ENCODE measurements at regions not wholly inside any gene's neighbourhood (a gene's known extent, or its start where the extent isn't known, plus 50 kb on each side); places are given as distances from the start of the nearest gene placed in this dataset.

- Histone ChIP-seq H3K36me3 (ENCODE audit: control insufficient read depth in 4 of 4, insufficient read depth in 4 of 4, low read length in 4 of 4) (no peaks in the 10 kb centered on the region), H3K9ac (ENCODE audit: insufficient read depth in 1 of 2, low read length in 2 of 2) (no peak overlapping the region), H3K27me3 (ENCODE audit: control insufficient read depth in 3 of 3, insufficient read depth in 3 of 3, low read length in 2 of 3) (peaks cover 0 to 4% (median 0%) of the 10 kb centered on the region in 3 donors), H3K27ac (ENCODE audit: low read depth in 1 of 2, low read length in 1 of 2) (no peak overlapping the region), H3K4me3 (no peak overlapping the region), H3K4me1 (ENCODE audit: control insufficient read depth in 5 of 5, insufficient read depth in 5 of 5, low read length in 5 of 5) (peaks cover 0 to 16% (median 5%) of the 10 kb centered on the region in 5 donors), H3K9me3 (ENCODE audit: control insufficient read depth in 4 of 4, insufficient read depth in 3 of 4, low read length in 3 of 4) (no peaks in the 10 kb centered on the region)
- 89 to 90% methylated on average over 10 of the region's 10 CpGs for WGBS, 2 donors
- no peak for ATAC-seq (ENCODE audit: insufficient read depth, low FRiP score)
- DNase-seq, result no peak
- TF ChIP-seq, protein P1, sequence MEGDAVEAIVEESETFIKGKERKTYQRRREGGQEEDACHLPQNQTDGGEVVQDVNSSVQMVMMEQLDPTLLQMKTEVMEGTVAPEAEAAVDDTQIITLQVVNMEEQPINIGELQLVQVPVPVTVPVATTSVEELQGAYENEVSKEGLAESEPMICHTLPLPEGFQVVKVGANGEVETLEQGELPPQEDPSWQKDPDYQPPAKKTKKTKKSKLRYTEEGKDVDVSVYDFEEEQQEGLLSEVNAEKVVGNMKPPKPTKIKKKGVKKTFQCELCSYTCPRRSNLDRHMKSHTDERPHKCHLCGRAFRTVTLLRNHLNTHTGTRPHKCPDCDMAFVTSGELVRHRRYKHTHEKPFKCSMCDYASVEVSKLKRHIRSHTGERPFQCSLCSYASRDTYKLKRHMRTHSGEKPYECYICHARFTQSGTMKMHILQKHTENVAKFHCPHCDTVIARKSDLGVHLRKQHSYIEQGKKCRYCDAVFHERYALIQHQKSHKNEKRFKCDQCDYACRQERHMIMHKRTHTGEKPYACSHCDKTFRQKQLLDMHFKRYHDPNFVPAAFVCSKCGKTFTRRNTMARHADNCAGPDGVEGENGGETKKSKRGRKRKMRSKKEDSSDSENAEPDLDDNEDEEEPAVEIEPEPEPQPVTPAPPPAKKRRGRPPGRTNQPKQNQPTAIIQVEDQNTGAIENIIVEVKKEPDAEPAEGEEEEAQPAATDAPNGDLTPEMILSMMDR (IDR thresholded peaks at IDR 0.05; ENCODE audit: control extremely low read depth, extremely low read depth), result no peak
Measured at GRCh38 chr2:16396171-16396570, 269.5 kb downstream of the CYRIA start.

- Histone ChIP-seq H3K4me1 (ENCODE audit: control insufficient read depth in 5 of 5, insufficient read depth in 5 of 5, low read length in 5 of 5) (peaks cover 0 to 16% (median 5%) of the 10 kb centered on the region in 5 donors), H3K27me3 (ENCODE audit: control insufficient read depth in 3 of 3, insufficient read depth in 3 of 3, low read length in 2 of 3) (peaks cover 0 to 4% (median 0%) of the 10 kb centered on the region in 3 donors), H3K9ac (ENCODE audit: insufficient read depth in 1 of 2, low read length in 2 of 2) (no peak overlapping the region), H3K9me3 (ENCODE audit: control insufficient read depth in 4 of 4, insufficient read depth in 3 of 4, low read length in 3 of 4) (no peaks in the 10 kb centered on the region), H3K36me3 (ENCODE audit: control insufficient read depth in 4 of 4, insufficient read depth in 4 of 4, low read length in 4 of 4) (no peaks in the 10 kb centered on the region), H3K27ac (ENCODE audit: low read depth in 1 of 2, low read length in 1 of 2) (no peak overlapping the region), H3K4me3 (no peak overlapping the region)
- 86 to 100% methylated on average over 1 of the region's 1 CpG for WGBS, 2 donors
- no peak for ATAC-seq (ENCODE audit: insufficient read depth, low FRiP score)
- TF ChIP-seq, protein P1 (IDR thresholded peaks at IDR 0.05; ENCODE audit: control extremely low read depth, extremely low read depth), result no peak
- no peak for DNase-seq
Measured at GRCh38 chr2:16395601-16396000, 270.0 kb downstream of the CYRIA start.

- no peak overlapping the region for H3K27ac ChIP-seq (ENCODE audit: low read depth in 1 of 2, low read length in 1 of 2)
- WGBS, 2 donors, result 59 to 62% methylated on average over 3 of the region's 3 CpGs
- no peaks in the 10 kb centered on the region for H3K36me3 ChIP-seq (ENCODE audit: control insufficient read depth in 4 of 4, insufficient read depth in 4 of 4, low read length in 4 of 4)
- H3K27me3 ChIP-seq (ENCODE audit: control insufficient read depth in 3 of 3, insufficient read depth in 3 of 3, low read length in 2 of 3), result peaks cover 0 to 4% (median 0%) of the 10 kb centered on the region in 3 donors
- ATAC-seq (ENCODE audit: insufficient read depth, low FRiP score), result no peak
- H3K4me1 ChIP-seq (ENCODE audit: control insufficient read depth in 5 of 5, insufficient read depth in 5 of 5, low read length in 5 of 5), result peaks cover 0 to 11% (median 5%) of the 10 kb centered on the region in 5 donors
- no peak overlapping the region for H3K4me3 ChIP-seq
- no peaks in the 10 kb centered on the region for H3K9me3 ChIP-seq (ENCODE audit: control insufficient read depth in 4 of 4, insufficient read depth in 3 of 4, low read length in 3 of 4)
- TF ChIP-seq, protein P1 (IDR thresholded peaks at IDR 0.05; ENCODE audit: control extremely low read depth, extremely low read depth), result no peak
- no peak for DNase-seq
- H3K9ac ChIP-seq (ENCODE audit: insufficient read depth in 1 of 2, low read length in 2 of 2), result no peak overlapping the region
Measured at GRCh38 chr2:16394986-16395550, 270.6 kb downstream of the CYRIA start.
